Putamen (tissue), 1 donor: ENCODE measurements at regions not wholly inside any gene's neighbourhood (a gene's known extent, or its start where the extent isn't known, plus 50 kb on each side); places are given as distances from the start of the nearest gene placed in this dataset.

Source experiments
- DNase-seq: peaks from one replicate; pipeline ENCODE4 v3.0.0-alpha.2; 2016; ENCODE audit warnings: low spot score

DNA sequence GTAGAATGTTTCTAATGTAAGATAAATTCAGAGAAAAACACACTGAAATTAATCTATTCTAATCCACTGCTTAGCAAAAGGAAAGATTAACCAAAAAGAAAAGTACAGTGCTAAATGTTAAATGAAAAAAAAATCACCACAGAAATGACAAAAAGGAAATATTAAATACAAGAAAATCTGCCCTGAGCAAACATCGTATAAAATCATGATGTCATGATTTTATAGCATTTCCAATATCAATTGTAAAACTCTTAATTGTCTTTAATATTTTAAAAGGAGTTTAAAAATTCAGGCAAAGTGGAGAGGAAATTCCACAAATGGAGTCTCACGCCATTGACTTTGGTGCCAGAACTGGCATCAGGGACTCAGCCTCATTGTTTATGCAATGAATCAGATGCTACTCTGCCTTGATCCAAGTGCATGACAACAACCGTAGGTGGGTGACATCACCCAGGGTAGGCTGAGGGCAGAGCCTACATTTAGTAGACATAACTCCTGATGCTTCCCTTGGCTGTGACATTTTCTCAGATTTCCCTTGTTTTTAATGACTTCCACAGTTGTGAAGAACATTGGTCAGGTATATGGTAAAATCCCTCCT is 696.8 kb downstream of the SEMA5A start:
- no peak for DNase-seq

- no peak for DNase-seq
These were observed 694.8 kb downstream of the SEMA5A start for GRCh38 chr5:8851101-8851500.

DNA sequence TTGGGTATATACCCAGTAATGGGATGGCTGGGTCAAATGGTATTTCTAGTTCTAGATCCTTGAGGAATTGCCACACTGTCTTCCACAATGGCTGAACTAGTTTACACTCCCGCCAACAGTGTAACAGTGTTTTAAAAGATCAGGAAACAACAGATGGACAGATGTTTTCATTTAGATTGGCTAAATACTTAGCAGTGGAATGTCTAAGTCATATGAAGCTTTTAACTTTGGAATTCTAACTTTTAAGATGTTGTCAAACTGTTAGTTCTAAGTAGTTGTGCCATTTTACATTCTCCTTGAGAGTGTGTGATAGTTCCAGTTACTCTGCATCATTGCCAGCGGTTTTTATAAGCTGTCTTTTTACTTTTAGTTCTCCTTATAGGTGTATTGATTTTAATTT is 688.8 kb downstream of the SEMA5A start:
- no peak for DNase-seq

- no peak for DNase-seq
These were observed 684.1 kb downstream of the SEMA5A start for GRCh38 chr5:8861764-8862163.

DNA sequence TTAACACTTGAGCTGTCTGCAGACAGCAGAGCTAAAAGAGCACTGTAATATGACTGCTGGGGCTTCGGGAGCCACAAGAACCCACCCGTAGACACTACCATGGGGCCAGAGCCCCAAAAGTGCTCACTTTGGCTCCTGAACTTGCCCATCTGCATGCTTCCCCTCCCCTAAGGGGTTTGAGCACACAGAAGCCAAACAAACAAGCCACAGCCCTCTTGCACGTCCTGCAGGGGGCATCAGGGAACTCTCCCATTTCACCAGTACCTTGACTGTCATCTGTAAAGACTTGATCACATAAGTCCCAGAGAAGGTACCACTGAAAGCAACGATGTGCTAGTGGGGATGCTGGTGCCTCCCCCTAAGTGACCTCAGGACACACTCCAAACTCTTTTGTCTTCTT is 681.8 kb downstream of the SEMA5A start:
- DNase-seq, result no peak

GRCh38 chr5:8865266-8865665 is 680.6 kb downstream of the SEMA5A start:
- DNase-seq, result no peak

DNA sequence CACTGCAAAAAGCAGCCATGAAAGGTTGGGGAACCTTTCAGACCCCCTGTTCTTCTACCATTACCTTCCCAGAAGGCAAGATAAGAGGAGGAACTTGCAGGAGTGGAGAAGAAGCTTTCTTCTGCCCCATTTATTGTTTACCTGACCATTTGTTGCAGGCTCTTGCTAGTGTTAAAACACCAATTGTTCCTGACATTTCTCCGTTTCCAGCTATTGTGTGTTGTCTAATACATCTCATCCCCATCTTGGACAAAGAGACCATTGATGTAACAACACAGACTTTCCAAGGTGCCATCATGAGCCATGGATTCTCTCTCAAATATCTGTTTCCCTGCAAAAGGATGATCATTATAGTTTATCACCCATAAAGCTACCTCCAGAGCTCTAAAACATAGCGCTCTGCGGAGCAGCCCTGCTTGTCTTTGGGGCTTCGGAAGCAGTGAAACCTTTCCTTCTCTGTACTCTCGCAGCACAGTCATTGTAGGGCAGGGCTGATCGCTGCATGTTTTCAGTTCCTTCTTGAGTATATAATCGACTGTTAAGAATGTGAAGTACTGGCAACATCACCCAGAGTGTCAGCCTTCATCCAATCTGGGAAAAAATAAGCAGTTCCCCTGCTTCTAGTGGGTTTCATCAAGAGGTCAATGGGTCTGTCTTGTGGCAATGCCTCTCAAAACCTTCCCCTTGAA is 680.0 kb downstream of the SEMA5A start:
- DNase-seq, result no peak

DNA sequence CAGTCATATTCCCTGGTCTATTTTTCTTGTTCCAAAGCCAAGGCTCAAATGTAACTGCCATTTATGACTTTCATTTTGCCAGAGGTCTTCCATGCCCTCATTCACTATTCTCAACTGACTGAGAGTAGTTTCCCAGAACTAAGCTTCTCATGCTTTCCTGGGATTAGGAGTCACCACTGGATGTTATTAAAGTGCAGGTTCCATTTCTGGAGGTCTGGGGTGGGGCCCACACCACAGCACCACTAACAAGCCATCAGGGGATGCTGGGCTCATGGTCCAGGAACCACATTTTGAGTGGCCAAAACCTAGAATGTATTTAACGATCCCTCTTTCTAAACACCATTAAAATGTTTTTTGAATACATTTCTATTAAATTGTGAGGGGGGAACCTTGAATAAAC is 677.6 kb downstream of the SEMA5A start:
- no peak for DNase-seq

DNA sequence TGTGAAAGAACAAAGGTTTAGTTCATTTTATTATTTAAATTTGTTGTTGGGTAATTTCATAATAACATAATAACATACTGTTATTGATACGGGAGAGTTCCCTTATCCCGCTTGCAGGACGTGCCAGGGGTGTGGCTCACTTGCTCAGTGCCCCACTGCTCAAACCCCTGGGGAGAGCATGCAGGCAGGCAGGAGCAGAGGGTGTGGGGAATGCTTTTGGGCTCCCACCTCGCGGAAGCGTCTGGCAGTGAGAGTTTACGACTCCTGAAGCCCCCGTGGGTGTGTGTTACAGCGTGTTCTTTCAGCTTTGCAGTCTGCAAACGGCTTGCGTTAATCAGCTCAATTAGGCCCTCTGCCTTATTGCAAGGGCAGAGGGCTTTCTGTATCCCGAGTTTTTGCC is 675.9 kb downstream of the SEMA5A start:
- no peak for DNase-seq

DNA sequence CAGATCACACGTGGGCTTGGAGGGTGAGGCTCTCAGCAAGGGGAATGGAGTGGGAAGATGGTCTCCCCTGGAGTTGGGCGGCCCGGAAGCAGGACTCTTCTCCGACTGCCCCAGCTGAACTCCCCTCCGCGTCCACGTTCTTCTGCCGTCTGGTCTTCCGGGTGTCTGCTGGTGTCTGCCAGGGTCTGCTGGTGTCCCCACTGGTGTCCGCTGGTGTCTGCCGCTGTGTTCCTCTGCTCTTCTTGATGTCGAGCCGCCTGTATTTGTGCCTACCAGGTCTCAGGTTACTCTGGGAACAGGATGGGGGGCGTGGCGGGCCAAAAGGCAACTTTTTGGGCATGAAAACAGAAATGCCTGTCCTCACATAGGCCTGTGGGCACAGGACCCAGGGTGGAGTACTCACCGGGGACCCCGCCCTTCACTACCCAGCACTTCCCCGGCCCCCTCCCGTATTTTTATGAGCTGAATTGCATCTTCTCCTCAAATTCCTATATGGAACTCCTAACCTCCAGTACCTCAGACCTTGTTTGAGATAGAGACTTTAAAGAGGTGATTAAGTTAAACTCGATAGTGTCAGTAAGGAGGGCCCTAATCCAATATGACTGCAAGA is 675.4 kb downstream of the SEMA5A start:
- no peak for DNase-seq

GRCh38 chr5:8870959-8871355 is 674.9 kb downstream of the SEMA5A start:
- DNase-seq, result no peak

- no peak for DNase-seq
These were observed 674.4 kb downstream of the SEMA5A start for GRCh38 chr5:8871446-8871845.

GRCh38 chr5:8875722-8876121 is 670.2 kb downstream of the SEMA5A start:
- DNase-seq, result no peak

DNA sequence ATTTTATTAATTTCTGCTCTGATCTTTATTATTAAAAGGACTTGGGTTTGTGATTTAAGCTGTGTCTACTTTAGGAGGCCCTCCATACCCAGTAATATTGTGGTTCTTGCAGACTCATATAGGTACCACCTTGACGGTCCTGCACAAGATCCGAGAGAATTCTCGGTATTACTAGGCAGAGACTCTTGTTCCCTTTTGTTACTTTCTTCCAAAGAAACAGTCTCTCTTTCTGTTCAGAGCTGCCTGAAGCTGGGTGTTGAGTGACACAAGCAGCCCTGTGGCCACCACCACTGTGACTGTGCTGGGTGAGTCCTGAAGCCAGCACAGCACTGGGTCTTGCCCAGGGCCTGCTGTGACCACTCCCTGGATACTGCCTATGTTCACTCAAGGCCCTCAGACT is 666.6 kb downstream of the SEMA5A start:
- no peak for DNase-seq

- DNase-seq, result no peak
These were observed 661.8 kb downstream of the SEMA5A start for GRCh38 chr5:8884029-8884428.

GRCh38 chr5:8892926-8893325 is 652.9 kb downstream of the SEMA5A start:
- no peak for DNase-seq

DNA sequence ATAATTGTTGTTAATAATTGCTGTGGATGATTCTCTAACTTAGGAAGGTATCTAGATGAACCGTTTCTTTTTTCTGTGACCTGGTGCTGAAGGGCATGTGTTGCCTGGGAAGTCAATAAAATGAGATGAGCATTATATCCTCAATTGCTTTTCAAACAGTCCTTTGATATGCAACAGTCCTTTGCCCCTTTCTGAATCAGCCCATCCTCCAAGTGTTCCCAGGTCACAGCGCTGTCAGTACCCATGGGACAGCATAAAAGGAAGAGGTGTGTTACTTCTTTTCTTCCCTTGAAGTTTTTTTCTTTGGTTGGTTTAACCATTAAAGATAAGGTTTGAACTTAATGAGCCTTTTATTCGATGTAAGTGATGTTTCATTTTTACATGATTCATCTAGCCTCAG is 651.8 kb downstream of the SEMA5A start:
- no peak for DNase-seq

- no peak for DNase-seq
These were observed 650.8 kb downstream of the SEMA5A start for GRCh38 chr5:8895062-8895461.

DNA sequence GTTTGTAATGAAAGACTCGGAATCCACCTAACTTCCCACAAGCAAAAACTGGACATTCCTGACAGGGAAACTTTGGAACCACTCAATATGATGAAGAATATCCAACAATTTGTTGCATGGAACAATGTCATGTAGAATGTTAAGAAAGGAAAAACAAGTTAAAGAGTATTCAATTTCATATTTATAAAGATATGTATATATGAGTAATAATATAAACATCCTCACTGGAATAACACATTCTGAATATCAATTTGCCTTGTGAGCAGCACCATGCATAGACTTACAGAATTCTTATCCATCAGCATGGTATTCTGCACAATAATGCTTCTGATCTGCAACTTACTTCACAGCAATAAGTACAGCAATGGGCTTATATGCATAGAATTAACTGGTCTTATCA is 650.3 kb downstream of the SEMA5A start:
- DNase-seq, result no peak

GRCh38 chr5:8897316-8897715 is 648.6 kb downstream of the SEMA5A start:
- no peak for DNase-seq

- DNase-seq, result no peak
These were observed 640.9 kb downstream of the SEMA5A start for GRCh38 chr5:8905021-8905420.

DNA sequence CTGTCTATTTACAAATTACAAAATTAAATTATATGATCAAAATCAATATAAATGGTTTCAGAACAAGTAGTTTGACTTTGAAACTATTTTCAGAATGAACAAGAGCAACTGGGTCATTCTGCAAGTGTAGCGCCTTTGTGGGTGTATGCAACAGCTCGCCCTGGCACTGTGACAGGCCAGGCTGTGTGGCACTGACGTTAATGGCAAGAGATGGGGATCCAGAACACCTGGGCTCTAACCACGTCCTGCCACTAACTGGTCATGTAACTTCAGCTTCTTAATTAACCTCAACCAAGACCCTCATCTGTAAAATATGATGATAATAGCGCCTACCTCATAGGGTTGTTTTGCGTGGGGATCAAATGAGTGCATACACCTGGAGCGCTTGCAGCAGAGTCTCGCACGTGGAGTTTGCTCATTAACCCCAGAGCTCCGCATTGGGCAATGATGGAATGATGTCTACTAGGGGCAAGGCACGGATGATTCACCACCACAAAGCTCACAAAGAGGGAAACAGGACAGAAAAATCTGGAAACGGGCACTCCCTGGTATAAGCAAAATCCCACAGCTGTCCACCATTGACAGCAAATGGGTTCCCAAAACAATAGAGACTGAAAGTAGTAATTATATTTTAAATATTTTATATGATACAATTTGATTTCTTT is 639.4 kb downstream of the SEMA5A start:
- DNase-seq, result no peak

- no peak for DNase-seq
These were observed 638.6 kb downstream of the SEMA5A start for GRCh38 chr5:8907168-8907868.
